ENCODE measurements at regions not wholly inside any gene's neighbourhood (a gene's known extent, or its start where the extent isn't known, plus 50 kb on each side); places are given as distances from the start of the nearest gene placed in this dataset.

GRCh38 chr10:108582387-108582786 lies 1340.9 kb downstream of the XPNPEP1 start:
- no peaks in the 10 kb centered on the region for H3K36me3 ChIP-seq (ENCODE audit: control insufficient read depth in 1 of 2, insufficient read depth in 2 of 2, low read length in 1 of 2)
- H3K4me3 ChIP-seq (ENCODE audit: low read length in 2 of 2) = no peak overlapping the region
- peaks cover 1% of the 10 kb centered on the region for H3K9me3 ChIP-seq (ENCODE audit: control insufficient read depth, low read length)
- ATAC-seq (ENCODE audit: low FRiP score) (no peak), DNase-seq (no peak)
- no peak overlapping the region for H3K27ac ChIP-seq (ENCODE audit: low read depth in 1 of 2, low read length in 2 of 2)
- no peaks in the 10 kb centered on the region for H3K4me1 ChIP-seq (ENCODE audit: control insufficient read depth in 1 of 2, insufficient read depth in 2 of 2, low read length in 2 of 2)
- intact Hi-C loops (cut with DNase I) = no loop called here
- no peaks in the 10 kb centered on the region for H3K27me3 ChIP-seq (ENCODE audit: control insufficient read depth in 1 of 2, insufficient read depth in 2 of 2, low read length in 1 of 2)
- 73 to 75% methylated on average over 3 of the region's 3 CpGs for WGBS, 2 donors

- Histone ChIP-seq H3K27me3 (ENCODE audit: control insufficient read depth in 1 of 2, insufficient read depth in 2 of 2, low read length in 1 of 2) (no peaks in the 10 kb centered on the region), H3K27ac (ENCODE audit: low read depth in 1 of 2, low read length in 2 of 2) (no peak overlapping the region), H3K4me1 (ENCODE audit: control insufficient read depth in 1 of 2, insufficient read depth in 2 of 2, low read length in 2 of 2) (no peaks in the 10 kb centered on the region), H3K9me3 (ENCODE audit: control insufficient read depth, low read length) (no peaks in the 10 kb centered on the region), H3K36me3 (ENCODE audit: control insufficient read depth in 1 of 2, insufficient read depth in 2 of 2, low read length in 1 of 2) (no peaks in the 10 kb centered on the region), H3K4me3 (ENCODE audit: low read length in 2 of 2) (no peak overlapping the region)
- 92 to 100% methylated on average over 1 of the region's 1 CpG for WGBS, 2 donors
- no peak for DNase-seq
- ATAC-seq (ENCODE audit: low FRiP score) = no peak
- intact Hi-C loops (cut with DNase I) = no loop called here
Observed at GRCh38 chr10:108578258-108578657, 1345.1 kb downstream of the XPNPEP1 start.

- Histone ChIP-seq H3K27me3 (ENCODE audit: control insufficient read depth in 1 of 2, insufficient read depth in 2 of 2, low read length in 1 of 2) (no peaks in the 10 kb centered on the region), H3K9me3 (ENCODE audit: control insufficient read depth, low read length) (no peaks in the 10 kb centered on the region), H3K27ac (ENCODE audit: low read depth in 1 of 2, low read length in 2 of 2) (no peak overlapping the region), H3K36me3 (ENCODE audit: control insufficient read depth in 1 of 2, insufficient read depth in 2 of 2, low read length in 1 of 2) (no peaks in the 10 kb centered on the region), H3K4me1 (ENCODE audit: control insufficient read depth in 1 of 2, insufficient read depth in 2 of 2, low read length in 2 of 2) (no peaks in the 10 kb centered on the region), H3K4me3 (ENCODE audit: low read length in 2 of 2) (no peak overlapping the region)
- intact Hi-C loops (cut with DNase I) = no loop called here
- DNase-seq = no peak
- WGBS, 2 donors = 87 to 94% methylated on average over 1 of the region's 1 CpG
- ATAC-seq (ENCODE audit: low FRiP score) = no peak
Observed at GRCh38 chr10:108574233-108574632, 1349.1 kb downstream of the XPNPEP1 start.

GRCh38 chr10:108568824-108569223 lies 1354.5 kb downstream of the XPNPEP1 start:
- Histone ChIP-seq H3K4me3 (ENCODE audit: low read length in 2 of 2) (no peak overlapping the region), H3K27ac (ENCODE audit: low read depth in 1 of 2, low read length in 2 of 2) (no peak overlapping the region), H3K36me3 (ENCODE audit: control insufficient read depth in 1 of 2, insufficient read depth in 2 of 2, low read length in 1 of 2) (no peaks in the 10 kb centered on the region), H3K27me3 (ENCODE audit: control insufficient read depth in 1 of 2, insufficient read depth in 2 of 2, low read length in 1 of 2) (no peaks in the 10 kb centered on the region), H3K9me3 (ENCODE audit: control insufficient read depth, low read length) (no peaks in the 10 kb centered on the region), H3K4me1 (ENCODE audit: control insufficient read depth in 1 of 2, insufficient read depth in 2 of 2, low read length in 2 of 2) (no peaks in the 10 kb centered on the region)
- ATAC-seq (ENCODE audit: low FRiP score) (no peak), DNase-seq (no peak)
- 87 to 89% methylated on average over 2 of the region's 2 CpGs for WGBS, 2 donors
- intact Hi-C loops (cut with DNase I) = no loop called here

GRCh38 chr10:108567899-108568752 lies 1355.2 kb downstream of the XPNPEP1 start:
- no peak for DNase-seq
- no peaks in the 10 kb centered on the region for H3K36me3 ChIP-seq (ENCODE audit: control insufficient read depth in 1 of 2, insufficient read depth in 2 of 2, low read length in 1 of 2)
- H3K27ac ChIP-seq (ENCODE audit: low read depth in 1 of 2, low read length in 2 of 2) = no peak overlapping the region
- intact Hi-C loops (cut with DNase I) = no loop called here
- no peaks in the 10 kb centered on the region for H3K4me1 ChIP-seq (ENCODE audit: control insufficient read depth in 1 of 2, insufficient read depth in 2 of 2, low read length in 2 of 2)
- WGBS, 2 donors = 53 to 60% methylated on average over 5 of the region's 5 CpGs
- no peak overlapping the region for H3K4me3 ChIP-seq (ENCODE audit: low read length in 2 of 2)
- H3K27me3 ChIP-seq (ENCODE audit: control insufficient read depth in 1 of 2, insufficient read depth in 2 of 2, low read length in 1 of 2) = no peaks in the 10 kb centered on the region
- no peaks in the 10 kb centered on the region for H3K9me3 ChIP-seq (ENCODE audit: control insufficient read depth, low read length)
- ATAC-seq (ENCODE audit: low FRiP score) = no peak

GRCh38 chr10:108566316-108567107 lies 1356.8 kb downstream of the XPNPEP1 start:
- 95 to 96% methylated on average over 30 to 33 of the region's 33 CpGs for WGBS, 2 donors
- peak in 1 of 2 donors; percentile 57 for DNase-seq
- H3K4me1 ChIP-seq (ENCODE audit: control insufficient read depth in 1 of 2, insufficient read depth in 2 of 2, low read length in 2 of 2) = peaks cover 0 to 4% of the 10 kb centered on the region in 2 donors
- no peak overlapping the region for H3K4me3 ChIP-seq (ENCODE audit: low read length in 2 of 2)
- H3K36me3 ChIP-seq (ENCODE audit: control insufficient read depth in 1 of 2, insufficient read depth in 2 of 2, low read length in 1 of 2) = no peaks in the 10 kb centered on the region
- H3K9me3 ChIP-seq (ENCODE audit: control insufficient read depth, low read length) = no peaks in the 10 kb centered on the region
- ATAC-seq (ENCODE audit: low FRiP score) = peak; percentile 40
- intact Hi-C loops (cut with DNase I) = no loop called here
- H3K27me3 ChIP-seq (ENCODE audit: control insufficient read depth in 1 of 2, insufficient read depth in 2 of 2, low read length in 1 of 2) = no peaks in the 10 kb centered on the region
- H3K27ac ChIP-seq (ENCODE audit: low read depth in 1 of 2, low read length in 2 of 2) = no peak overlapping the region

GRCh38 chr10:108562105-108562504 lies 1361.2 kb downstream of the XPNPEP1 start:
- DNase-seq (no peak), ATAC-seq (ENCODE audit: low FRiP score) (no peak)
- Histone ChIP-seq H3K27ac (ENCODE audit: low read depth in 1 of 2, low read length in 2 of 2) (no peak overlapping the region), H3K36me3 (ENCODE audit: control insufficient read depth in 1 of 2, insufficient read depth in 2 of 2, low read length in 1 of 2) (no peaks in the 10 kb centered on the region), H3K4me3 (ENCODE audit: low read length in 2 of 2) (no peak overlapping the region), H3K9me3 (ENCODE audit: control insufficient read depth, low read length) (no peaks in the 10 kb centered on the region), H3K27me3 (ENCODE audit: control insufficient read depth in 1 of 2, insufficient read depth in 2 of 2, low read length in 1 of 2) (no peaks in the 10 kb centered on the region), H3K4me1 (ENCODE audit: control insufficient read depth in 1 of 2, insufficient read depth in 2 of 2, low read length in 2 of 2) (peaks cover 0 to 4% of the 10 kb centered on the region in 2 donors)
- intact Hi-C loops (cut with DNase I) = no loop called here

- Histone ChIP-seq H3K9me3 (ENCODE audit: control insufficient read depth, low read length) (no peaks in the 10 kb centered on the region), H3K4me3 (ENCODE audit: low read length in 2 of 2) (no peak overlapping the region), H3K27me3 (ENCODE audit: control insufficient read depth in 1 of 2, insufficient read depth in 2 of 2, low read length in 1 of 2) (no peaks in the 10 kb centered on the region), H3K27ac (ENCODE audit: low read depth in 1 of 2, low read length in 2 of 2) (no peak overlapping the region), H3K4me1 (ENCODE audit: control insufficient read depth in 1 of 2, insufficient read depth in 2 of 2, low read length in 2 of 2) (peaks cover 0 to 4% of the 10 kb centered on the region in 2 donors), H3K36me3 (ENCODE audit: control insufficient read depth in 1 of 2, insufficient read depth in 2 of 2, low read length in 1 of 2) (no peaks in the 10 kb centered on the region)
- intact Hi-C loops (cut with DNase I) = no loop called here
- ATAC-seq (ENCODE audit: low FRiP score) (no peak), DNase-seq (no peak)
- 2 to 3% methylated on average over 1 of the region's 1 CpG for WGBS, 2 donors
Observed at GRCh38 chr10:108561649-108562048, 1361.7 kb downstream of the XPNPEP1 start.

GRCh38 chr10:108560488-108560887 lies 1362.8 kb downstream of the XPNPEP1 start:
- DNase-seq = no peak
- ATAC-seq (ENCODE audit: low FRiP score) = no peak
- Histone ChIP-seq H3K27me3 (ENCODE audit: control insufficient read depth in 1 of 2, insufficient read depth in 2 of 2, low read length in 1 of 2) (no peaks in the 10 kb centered on the region), H3K9me3 (ENCODE audit: control insufficient read depth, low read length) (no peaks in the 10 kb centered on the region), H3K36me3 (ENCODE audit: control insufficient read depth in 1 of 2, insufficient read depth in 2 of 2, low read length in 1 of 2) (no peaks in the 10 kb centered on the region), H3K27ac (ENCODE audit: low read depth in 1 of 2, low read length in 2 of 2) (no peak overlapping the region), H3K4me1 (ENCODE audit: control insufficient read depth in 1 of 2, insufficient read depth in 2 of 2, low read length in 2 of 2) (peaks cover 0 to 4% of the 10 kb centered on the region in 2 donors), H3K4me3 (ENCODE audit: low read length in 2 of 2) (no peak overlapping the region)
- intact Hi-C loops (cut with DNase I) = no loop called here
